HG03442 (cell line): ENCODE measurements at regions not wholly inside any gene's neighbourhood (a gene's known extent, or its start where the extent isn't known, plus 50 kb on each side); places are given as distances from the start of the nearest gene placed in this dataset.

ENCODE experiments used
- ATAC-seq: cut with Tn5 transposase; IDR thresholded peaks from one replicate; pipeline ENCODE4 v1.9.1; 2021; ENCODE audit warnings: mild to moderate bottlenecking, moderate library complexity; ENCODE audit not compliant: unreplicated experiment

DNA sequence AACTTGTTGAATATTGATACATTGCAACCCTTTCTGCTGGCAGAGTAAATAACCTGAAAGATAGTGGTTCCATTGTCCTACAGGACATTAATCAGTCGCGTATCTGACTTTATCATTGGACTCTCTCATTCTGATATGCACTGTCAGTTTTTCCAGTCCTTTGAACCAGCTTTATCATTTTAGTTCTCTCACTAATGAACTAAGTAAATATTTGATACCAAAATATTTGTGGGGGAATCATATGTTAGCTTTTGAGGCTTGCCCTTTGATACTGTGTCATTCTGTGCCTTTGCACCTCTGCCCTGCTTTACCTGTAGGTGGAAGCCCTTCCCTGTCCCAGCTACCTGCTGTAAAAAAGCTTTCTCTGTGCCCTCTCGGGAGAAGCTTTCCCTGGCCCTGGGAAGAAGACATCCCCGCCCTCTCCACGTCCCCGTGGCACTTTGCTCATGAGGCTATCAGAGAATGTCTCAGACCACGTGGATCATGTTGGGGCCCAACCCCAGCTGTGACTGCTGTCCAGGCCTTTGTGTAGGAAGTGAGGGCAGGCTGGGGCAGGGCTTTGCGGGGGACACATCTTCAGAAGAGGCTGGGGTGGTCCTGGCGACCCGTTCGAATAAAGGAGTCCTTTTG lies 117.8 kb upstream of the NXT1 start:
- no peak for ATAC-seq

DNA sequence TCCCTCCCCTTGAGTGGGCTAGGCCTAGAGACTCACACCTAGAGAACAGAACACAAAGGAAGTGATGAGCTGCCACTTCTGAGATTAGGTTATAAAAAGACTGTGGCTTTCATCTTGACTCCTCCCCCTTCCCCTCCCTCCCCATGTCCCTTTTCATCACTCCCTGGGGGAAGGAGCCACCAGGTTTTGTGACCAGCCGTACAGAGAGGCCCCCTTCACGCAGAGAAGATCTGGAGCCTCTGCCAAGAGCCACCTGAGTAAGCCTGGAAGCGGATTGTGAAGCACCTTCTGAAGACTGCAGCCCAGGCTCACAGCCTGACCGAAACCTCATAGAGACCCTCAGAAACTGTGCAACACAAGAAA lies 118.4 kb upstream of the NXT1 start:
- no peak for ATAC-seq

DNA sequence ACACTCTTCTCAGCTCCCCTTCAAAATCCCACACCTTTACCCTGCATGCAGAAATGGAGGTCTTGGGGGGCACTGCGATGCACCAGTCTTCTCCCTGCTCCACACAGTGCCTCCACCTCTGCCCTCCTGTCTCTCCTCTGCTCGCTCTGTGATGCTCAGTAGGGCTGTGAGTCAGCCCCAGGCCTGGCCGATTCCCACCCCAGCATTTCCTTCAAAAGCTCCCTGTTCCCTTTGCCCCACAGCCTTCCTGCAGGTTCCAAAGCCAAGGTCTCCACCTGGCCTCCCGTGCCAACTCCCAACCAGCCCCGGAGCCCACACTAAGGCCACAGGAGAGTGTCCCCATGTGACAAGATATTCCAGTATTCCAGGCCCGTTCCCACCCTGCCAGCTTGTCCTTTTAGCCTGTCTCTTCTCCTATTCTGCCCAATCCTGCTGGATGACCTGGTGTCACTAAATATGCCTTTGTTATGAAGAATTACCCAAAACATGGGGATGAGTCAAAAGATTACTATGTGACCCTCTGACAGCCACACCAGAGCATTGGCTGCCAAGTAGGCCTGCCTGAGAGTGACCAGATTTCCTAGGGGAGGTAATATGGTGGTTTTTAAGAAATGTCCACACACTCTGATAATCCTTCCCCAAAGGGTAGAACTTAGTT lies 118.9 kb upstream of the NXT1 start:
- ATAC-seq, result no peak

DNA sequence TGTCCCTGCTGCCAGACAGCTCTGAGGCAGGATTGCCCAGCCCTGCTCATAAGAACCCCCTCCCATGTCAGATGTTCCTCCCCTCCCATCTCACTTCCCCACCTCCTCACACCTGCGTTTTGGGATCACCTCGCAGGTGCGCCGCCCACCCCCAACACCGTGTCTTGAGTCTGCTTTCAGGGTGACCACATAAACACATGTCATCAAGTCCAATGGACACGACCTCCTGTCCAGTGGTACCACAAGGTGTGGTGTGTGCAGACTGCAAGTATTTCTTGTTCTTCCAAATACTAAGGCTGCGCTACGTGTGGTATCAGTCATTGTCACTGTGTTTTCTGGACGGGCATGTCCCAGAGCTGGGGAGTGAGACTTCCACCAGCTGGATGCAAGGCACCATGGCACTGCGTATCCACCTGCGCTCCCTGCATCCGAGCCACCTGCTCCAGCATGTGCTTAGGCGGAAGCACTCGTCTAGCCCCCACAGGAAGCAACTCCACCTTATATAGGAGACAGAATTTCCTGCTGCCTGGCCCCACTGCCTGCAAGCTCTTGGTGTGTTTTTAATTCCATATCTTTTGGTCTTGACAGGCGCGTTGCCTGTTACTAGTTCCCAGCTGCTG lies 119.7 kb upstream of the NXT1 start:
- no peak for ATAC-seq

DNA sequence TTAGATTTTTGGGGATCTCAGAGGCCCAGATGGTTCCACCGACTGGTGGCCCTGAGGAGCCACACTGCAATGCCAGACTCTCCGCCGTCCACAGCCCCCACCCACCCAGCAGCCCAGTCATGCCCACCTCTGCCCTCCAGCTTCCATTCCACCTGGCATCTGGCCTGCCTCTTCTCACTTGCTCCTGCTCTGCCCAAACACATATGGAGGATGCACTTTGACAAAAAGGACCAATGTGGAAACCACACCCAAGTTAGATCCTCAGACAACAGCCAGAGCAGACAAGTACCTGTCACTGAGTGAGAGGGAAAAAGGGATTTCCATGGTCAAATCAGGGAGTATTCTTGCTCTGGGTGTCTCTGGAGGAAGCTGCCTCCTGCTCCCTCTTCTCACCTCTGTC lies 120.6 kb upstream of the NXT1 start:
- no peak for ATAC-seq

DNA sequence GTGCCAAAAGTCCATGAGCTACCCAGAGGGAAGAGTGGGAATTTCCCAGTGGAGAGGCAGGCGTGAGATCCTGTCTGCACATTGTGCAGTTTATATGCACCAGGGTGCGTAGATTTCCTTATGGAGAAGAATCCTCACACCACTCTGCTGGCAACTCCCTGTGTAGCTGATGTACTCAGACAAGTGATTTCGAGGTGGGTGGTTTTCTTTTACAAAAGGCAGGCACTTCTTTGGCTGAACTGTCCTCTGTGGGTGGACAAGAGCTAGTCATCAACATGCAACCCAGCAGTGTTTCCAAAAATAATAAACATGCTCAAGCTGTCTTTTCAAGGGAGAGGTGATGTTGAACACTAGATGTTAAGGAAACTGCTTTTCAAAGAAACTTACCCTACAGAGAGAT lies 121.7 kb upstream of the NXT1 start:
- ATAC-seq, result no peak

DNA sequence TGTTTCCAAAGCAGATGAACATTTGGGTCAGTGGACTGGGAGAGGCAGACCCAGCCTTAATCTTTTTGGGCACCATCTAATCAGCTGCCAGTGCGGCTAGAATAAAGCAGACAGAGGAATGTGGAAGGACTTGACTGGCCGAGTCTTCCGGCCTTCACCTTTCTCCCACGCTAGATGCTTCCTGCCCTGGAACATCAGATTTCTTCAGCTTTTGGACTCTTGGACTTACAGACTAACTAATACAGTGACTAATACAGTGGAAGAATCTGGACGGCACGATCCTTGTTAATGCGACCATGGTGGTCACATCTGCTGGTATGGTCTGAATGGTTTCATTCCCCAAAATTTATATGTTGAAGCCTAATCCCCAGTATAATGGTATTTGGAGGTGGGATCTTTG lies 122.6 kb upstream of the NXT1 start:
- no peak for ATAC-seq

DNA sequence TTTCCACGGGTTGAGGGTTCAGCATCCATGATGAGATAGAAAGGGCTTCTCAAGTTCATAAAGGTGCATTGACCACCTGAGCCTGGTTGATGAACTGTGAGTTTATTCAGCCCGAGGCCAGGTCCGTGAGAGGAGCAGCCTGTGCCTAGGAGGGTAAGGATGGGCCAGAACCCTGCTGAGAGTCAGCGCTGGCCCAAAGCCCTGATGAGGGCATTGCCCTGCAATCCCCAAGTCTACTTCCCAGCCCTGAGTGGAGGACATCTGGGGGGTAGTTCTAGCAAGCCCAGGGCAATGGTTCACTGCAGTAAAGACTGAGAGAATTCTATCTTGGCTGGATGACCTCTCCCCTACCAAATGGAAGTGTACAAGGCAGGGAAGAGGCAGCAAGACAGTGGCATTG lies 123.3 kb upstream of the NXT1 start:
- ATAC-seq, result no peak

DNA sequence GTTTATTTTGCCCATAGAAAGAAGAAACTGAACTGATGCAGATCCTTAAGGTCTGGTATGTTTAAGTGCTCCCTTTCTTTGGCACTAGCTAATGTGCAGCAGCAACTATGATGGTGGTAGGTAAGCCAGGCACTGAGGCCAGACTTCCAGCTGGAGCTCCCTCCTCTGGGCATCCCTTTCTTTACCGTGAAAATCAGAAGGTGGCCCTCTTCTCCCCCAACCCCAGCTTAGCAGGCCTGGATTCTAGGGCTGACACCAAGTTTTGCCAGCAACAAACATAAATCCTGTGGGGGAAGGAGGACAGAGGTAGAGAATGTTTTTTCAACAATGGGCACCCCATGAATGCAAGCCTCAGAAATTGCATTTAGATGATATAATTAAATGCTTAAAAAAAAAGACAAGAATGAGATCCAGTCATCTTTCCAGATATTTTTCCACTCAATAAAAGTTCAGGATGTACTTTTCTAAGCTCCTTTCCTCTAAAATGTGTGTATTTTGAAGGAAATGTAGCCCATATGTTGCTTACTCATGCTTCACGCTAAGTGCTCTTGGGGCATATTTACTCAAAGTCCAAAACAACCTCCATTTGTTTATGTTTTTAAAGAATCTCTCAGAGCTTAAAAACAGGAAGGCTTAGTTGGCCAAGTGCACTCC lies 123.9 kb upstream of the NXT1 start:
- no peak for ATAC-seq

DNA sequence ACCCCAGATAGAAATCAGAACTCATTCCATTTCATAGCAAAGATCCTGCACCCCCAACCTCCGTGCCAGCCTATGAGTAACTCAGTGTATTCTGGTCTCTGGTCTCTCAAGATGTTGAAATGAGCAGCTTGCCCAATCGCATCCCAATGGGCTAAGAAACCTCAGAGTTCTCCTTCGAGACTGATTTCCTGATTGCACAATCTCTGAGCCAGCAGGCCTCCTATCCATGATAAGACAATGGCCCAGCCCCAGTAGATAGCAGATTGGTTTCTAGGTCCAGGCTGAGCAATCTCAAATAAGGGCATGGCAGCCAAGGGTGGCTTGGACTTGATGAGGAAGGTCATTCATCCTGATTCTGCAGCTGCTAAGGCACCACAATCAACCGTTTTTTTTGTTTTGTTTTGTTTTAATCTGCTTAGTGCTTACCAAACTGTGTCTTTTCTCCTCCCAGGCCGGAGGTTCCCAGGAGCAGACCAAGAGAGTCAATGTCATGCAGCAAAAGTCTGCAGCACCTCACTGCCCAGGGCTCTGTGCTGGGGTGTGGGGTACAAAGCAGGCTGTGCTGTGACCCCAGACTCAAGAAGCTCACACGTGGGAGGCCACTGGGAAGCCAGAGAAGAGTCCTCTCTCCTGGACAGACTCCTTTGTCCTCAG lies 125.1 kb upstream of the NXT1 start:
- no peak for ATAC-seq

DNA sequence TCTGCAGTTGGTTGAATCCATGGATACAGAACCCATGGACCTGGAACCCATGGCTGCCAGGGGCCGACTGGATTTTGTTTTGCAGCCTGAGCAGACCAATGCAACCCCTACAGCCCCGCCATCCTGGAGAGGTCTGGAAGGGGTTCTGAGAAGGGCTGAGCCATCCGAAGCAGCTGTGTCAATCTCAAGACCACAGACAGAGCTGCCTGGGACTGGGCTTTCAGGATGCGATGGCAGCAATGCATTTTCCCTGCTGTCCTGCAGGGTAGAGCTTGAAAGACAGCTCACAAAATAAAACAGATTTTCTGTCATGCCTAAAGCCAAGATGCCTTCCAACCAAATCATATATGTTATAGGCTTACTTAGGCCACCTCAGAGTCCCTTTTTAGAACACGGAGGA lies 125.8 kb upstream of the NXT1 start:
- ATAC-seq, result no peak

DNA sequence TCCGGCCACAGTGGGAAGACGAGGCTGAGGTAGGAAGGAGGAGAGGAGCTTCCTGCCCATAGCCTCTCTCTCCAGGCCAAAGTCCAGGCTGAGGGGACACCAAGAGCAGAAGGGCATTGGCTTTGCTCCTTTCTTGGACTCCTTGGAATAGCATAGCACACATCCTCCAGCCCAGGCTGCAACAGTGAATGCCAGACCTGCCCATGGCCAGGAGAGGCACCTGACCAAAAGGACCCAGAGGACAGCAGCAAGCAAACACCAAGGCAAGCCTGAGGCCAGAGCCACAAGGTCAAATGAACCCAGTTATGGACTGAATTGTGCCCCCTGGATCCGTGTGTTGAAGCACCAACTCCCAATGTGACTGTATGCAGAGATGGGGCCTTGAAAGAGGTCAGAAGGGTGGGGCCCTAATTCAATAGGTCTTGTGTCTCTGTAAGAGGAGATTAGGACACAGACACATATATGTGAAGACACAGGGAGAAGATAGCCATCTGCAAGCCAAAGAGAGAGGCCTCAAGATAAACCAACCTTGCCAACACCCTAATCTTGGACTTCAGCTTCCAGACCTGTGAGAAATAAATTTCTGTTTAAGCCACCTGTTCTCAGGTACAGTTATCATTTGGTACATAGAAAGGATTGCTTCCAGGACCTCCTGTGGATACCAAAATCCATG lies 126.5 kb upstream of the NXT1 start:
- no peak for ATAC-seq

DNA sequence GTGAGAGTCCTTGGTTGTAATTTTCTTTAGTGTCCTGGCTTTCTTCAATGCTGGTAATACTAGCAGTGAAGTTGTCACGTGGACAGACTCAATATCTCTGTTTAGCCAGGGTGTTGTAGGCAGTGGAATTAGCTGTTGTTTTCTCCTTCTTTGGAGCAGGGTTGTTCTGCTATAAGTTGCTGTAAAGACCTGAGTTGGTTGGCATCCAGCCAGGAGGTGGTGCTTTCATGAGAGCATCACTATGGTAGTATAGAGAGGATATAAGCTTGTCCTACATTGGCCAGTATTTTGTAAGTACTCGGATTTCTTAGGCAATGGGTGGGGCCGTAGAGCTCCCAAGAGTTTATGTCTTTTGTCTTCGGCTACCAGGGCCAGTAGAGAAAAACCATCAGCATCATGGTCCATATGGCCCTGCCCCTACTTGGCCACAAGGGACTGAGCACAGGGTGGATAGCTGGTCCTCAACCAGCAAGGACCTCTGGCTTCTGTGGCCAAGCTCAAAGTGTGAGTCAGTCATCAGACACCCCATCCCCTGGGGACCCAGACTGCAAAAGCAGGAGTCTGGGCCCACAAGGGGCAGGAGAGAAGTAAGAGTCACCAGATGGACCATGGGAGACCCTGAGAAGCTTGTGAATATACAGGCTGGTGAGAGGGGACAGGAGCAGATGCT lies 127.9 kb upstream of the NXT1 start:
- no peak for ATAC-seq

DNA sequence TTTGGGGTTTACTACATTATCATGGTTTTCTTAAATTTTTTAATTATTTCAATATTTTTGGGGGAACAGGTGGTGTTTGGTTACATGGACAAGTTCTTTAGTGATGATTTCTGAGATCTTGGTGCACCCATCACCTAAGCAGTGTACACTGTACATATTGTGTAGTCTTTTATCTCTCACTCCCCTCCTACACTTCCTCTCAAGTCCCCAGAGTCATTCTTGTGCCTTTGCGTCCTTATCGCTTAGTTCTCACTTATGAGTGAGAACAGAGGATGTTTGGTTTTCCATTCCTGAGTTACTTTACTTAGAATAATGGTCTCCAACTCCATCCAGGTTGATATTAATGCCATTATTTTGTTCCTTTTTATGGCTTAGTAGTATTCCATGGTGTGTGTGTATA lies 130.9 kb upstream of the CD93 start:
- ATAC-seq, result no peak

DNA sequence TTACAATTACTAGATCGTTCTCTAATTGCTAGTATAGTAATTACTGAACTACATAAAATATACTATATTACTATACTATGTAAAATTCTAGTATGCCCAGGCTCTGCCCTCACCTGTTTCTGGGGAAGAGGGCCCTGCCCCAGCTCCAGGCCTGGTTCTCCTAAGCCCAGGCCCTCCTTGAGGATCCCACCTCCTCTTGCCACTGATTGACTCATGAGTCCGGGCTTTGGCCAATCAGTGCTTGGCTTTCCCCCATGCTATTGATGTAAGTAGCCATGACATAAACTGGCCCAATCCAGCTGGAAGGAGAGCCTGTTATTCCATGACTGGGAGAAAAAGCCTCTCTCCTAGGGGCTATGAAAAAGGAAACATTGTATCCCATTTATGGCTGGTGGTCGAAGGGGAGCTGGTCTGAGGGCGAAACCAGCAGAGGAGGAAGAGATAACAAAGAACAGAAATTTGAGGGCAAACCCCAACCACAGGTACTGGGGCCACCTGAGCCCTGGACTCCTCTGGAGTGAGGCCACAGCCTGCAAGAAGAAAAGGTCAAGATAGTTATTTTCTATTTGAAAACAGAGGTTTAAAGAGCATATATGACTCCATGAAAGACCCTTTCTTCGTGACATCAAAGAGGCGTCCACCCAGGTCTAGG lies 129.3 kb upstream of the CD93 start:
- ATAC-seq, result no peak

DNA sequence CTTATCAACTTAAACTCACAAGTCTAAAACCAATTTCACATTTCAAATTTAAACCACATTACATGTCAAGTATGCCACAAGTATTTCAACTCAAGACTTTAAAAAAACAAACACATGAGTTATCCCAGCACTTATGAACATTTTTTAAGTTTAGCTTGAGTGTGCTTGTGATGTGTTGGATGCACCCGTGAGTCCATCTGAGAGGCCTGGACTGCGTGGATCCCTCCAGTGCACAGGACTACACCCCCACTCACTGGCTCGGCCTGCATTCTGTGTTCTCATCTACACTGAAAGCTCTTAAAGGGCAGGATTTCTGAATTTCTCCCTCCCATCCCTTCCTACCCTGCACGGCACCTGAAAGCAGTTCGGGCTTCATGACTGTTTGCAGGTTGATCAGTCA lies 128.8 kb upstream of the CD93 start:
- ATAC-seq, result no peak

DNA sequence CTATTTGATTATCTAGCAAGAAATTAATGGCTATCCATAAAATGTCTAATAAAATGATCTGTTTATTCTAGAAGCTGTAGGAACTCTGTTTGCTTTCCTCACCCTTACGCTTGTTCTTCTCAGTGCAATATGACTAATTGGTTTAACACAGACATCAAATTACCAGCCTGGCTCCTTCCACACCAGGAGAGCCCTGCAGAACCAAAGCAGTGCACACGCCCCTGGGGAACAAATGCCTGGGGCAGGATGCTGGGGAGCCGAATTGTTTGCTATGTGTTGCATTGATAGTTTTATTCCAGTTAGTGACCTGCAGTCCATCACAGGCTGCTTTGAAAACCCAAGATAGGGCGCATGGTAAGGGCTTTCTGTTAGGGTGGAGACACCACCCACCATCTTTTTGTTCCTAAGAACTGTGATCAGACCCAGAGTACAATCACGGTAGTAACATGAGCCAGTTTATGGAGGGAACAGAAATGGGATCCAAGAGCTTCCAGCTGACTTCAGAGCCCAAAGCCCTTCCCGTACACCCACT lies 126.4 kb upstream of the CD93 start:
- no peak for ATAC-seq

DNA sequence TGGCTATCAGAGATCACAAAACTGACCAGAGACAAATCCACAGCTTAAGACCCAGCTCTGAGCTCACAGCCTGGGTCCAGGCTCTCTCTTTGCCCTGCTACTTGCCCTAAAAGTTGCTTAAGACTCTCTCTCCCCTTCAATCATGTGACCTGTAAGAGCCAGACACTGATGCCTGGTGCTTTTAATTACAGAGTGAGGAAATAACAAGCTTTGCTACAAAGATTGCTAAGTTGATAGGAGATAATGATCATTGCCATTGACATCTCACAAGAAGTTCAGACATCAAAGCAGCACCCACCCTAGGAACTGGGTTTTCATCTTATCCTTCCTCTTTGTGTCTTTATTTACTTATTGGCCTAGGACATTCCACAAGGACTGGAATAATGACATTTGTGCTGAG lies 125.9 kb upstream of the CD93 start:
- no peak for ATAC-seq

DNA sequence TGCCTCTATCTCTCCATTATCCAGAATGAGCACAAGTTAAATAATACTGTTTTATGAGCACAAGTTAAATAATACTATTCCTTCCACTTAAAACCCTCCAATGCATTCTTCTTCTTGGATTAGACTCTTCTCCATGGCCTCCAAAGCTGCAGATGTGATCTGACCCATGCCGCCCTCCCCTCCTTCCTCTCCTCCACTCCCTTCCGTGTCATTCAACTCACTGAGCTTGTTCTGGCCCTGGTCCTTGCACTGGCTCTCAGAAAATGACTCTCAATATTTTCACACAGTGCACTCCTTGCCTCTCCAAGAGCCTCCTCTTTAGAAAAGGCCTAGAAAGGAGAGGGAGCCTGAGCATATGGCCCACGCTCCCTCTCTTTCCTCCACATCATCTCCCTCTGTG lies 125.0 kb upstream of the CD93 start:
- no peak for ATAC-seq
